HCT116 (cell line): ENCODE measurements at regions not wholly inside any gene's neighbourhood (a gene's known extent, or its start where the extent isn't known, plus 50 kb on each side); places are given as distances from the start of the nearest gene placed in this dataset.

ENCODE experiments used
- ATAC-seq: fragments of 200-7000 bp; cut with Tn5 transposase; 2 replicates; pipeline ENCODE4 v1.9.1; 2020; ENCODE audit warnings: mild to moderate bottlenecking, moderate library complexity
- BruUV-seq: library from RNA; stranded (reverse); fragments of 400-500 nt; replicated peaks from 2 replicates; lab custom pipeline; 2021; lab: Mats Ljungman, UMichigan
- CTCF ChIA-PET: fragments of 300-600 bp; sonication (Branson Sonifier 250); formaldehyde crosslinking; loops from one replicate; lab custom pipeline; 2021; ENCODE audit warnings: antibody characterized with exemption; lab: Charles Lee
- POLR2A ChIA-PET: fragments of 300-600, 350-600 bp; sonication (Branson Sonifier 250); formaldehyde crosslinking; loops from one replicate; lab custom pipeline; 2021; ENCODE audit warnings: antibody characterized with exemption; lab: Charles Lee
- RAD21 ChIA-PET, 2 experiments: fragments of 300-600 bp; sonication (Branson Sonifier 250); formaldehyde crosslinking; loops; one replicate each; lab custom pipeline; 2023; ENCODE audit warnings: low total read pairs in 2 of 2; ENCODE audit not compliant: uncharacterized antibody in 2 of 2, unreplicated experiment in 2 of 2, low non-redundant PET in 1 of 2; lab: Charles Lee
- DNase-seq: peaks from one replicate; pipeline ENCODE4 v3.0.0-alpha.2; 2010; ENCODE audit warnings: low read depth, low spot score
- H2AFZ ChIP-seq: fragments of 200-600 bp; shearing (Covaris generic), sonication (generic); 2 replicates; pipeline ENCODE4 v1.6.1; 2017; ENCODE audit warnings: low read depth, mixed run types, mixed read lengths, antibody characterized with exemption, low read length; ENCODE audit not compliant: poor library complexity, severe bottlenecking
- H3K27ac ChIP-seq: 2 replicates; pipeline ENCODE4 v1.5.1; 2012; ENCODE audit warnings: low read depth, low read length
- H3K27me3 ChIP-seq: fragments of 200-600 bp; sonication (generic); 2 replicates; pipeline ENCODE4 v1.6.1; 2016; ENCODE audit warnings: mixed run types, low read length, mixed read lengths; ENCODE audit not compliant: insufficient read depth
- H3K36me3 ChIP-seq, 2 experiments: fragments of 200-500 bp in 1 of 2; fragments of 200-600 bp in 1 of 2; sonication (Bioruptor generic) in 1 of 2; sonication (generic) in 1 of 2; 2 replicates each; pipeline versions ENCODE4 v1.5.1 to v1.6.1; 2014 to 2016; ENCODE audit warnings: low read length in 2 of 2, inconsistent platforms in 1 of 2, mixed read lengths in 1 of 2, mixed run types in 1 of 2; ENCODE audit not compliant: insufficient read depth in 2 of 2, control insufficient read depth in 1 of 2
- H3K4me1 ChIP-seq, 2 experiments: fragments of 200-600 bp in 1 of 2; sonication (generic) in 1 of 2; 2 replicates each; pipeline versions ENCODE4 v1.5.1 to v1.6.1; 2012 to 2017; ENCODE audit warnings: low read length in 2 of 2, inconsistent platforms in 1 of 2, mild to moderate bottlenecking in 1 of 2, mixed read lengths in 1 of 2, mixed run types in 1 of 2, moderate library complexity in 1 of 2; ENCODE audit not compliant: insufficient read depth in 2 of 2, control insufficient read depth in 1 of 2
- H3K4me2 ChIP-seq: fragments of 200-600 bp; sonication (generic); 2 replicates; pipeline ENCODE4 v1.6.1; 2017; ENCODE audit warnings: mixed run types, low read length, mixed read lengths
- H3K4me3 ChIP-seq, 2 experiments: fragments of 200-600 bp in 1 of 2; sonication (generic) in 1 of 2; replicated peaks in 1 of 2; 2 replicates each; pipeline ENCODE4 v1.5.1; 2011 to 2016; ENCODE audit warnings: low read length in 2 of 2, control low read depth in 1 of 2, low read depth in 1 of 2, mild to moderate bottlenecking in 1 of 2, mixed read lengths in 1 of 2, mixed run types in 1 of 2
- H3K79me2 ChIP-seq: fragments of 200-600 bp; sonication (generic); 2 replicates; pipeline ENCODE4 v1.6.1; 2017; ENCODE audit warnings: mild to moderate bottlenecking, mixed run types, low read length, moderate library complexity, mixed read lengths; ENCODE audit not compliant: insufficient read depth
- H3K9ac ChIP-seq: fragments of 200-600 bp; sonication (generic); 2 replicates; pipeline ENCODE4 v1.6.1; 2016; ENCODE audit warnings: low read length, mixed read lengths
- H3K9me2 ChIP-seq: fragments of 200-600 bp; sonication (generic), shearing (Covaris generic); 2 replicates; pipeline ENCODE4 v1.6.1; 2017; ENCODE audit warnings: mixed run types, mild to moderate bottlenecking, moderate library complexity; ENCODE audit not compliant: insufficient read depth
- H3K9me3 ChIP-seq, 2 experiments: fragments of 200-500 bp in 1 of 2; fragments of 200-600 bp in 1 of 2; sonication (Bioruptor generic) in 1 of 2; sonication (generic) in 1 of 2; 2 replicates each; pipeline ENCODE4 v1.6.1; 2014 to 2017; ENCODE audit warnings: low read length in 2 of 2, mixed read lengths in 2 of 2, inconsistent platforms in 1 of 2, low read depth in 1 of 2, mild to moderate bottlenecking in 1 of 2, mixed run types in 1 of 2, moderate library complexity in 1 of 2; ENCODE audit not compliant: control insufficient read depth in 1 of 2, insufficient read depth in 1 of 2
- H4K20me1 ChIP-seq: fragments of 200-600 bp; sonication (generic), shearing (Covaris generic); 2 replicates; pipeline ENCODE4 v1.6.1; 2017; ENCODE audit warnings: mixed run types, mild to moderate bottlenecking, moderate library complexity; ENCODE audit not compliant: insufficient read depth
- ATF3 ChIP-seq: IDR thresholded peaks from 2 replicates; pipeline ENCODE4 v1.6.1; 2012
- CBX3 ChIP-seq: IDR thresholded peaks from 2 replicates; pipeline ENCODE4 v1.6.1; 2012; ENCODE audit warnings: low read depth
- CEBPB ChIP-seq: IDR thresholded peaks from 2 replicates; pipeline ENCODE4 v1.6.1; 2012; ENCODE audit warnings: low read depth
- ELF1 ChIP-seq: IDR thresholded peaks from 2 replicates; pipeline ENCODE4 v1.6.1; 2012; ENCODE audit warnings: low read depth, borderline replicate concordance
- FOSL1 ChIP-seq: IDR thresholded peaks from 2 replicates; pipeline ENCODE4 v1.6.1; 2012; ENCODE audit warnings: low read depth
- JUND ChIP-seq: IDR thresholded peaks from 2 replicates; pipeline ENCODE4 v1.6.1; 2012
- POLR2AphosphoS5 ChIP-seq: IDR thresholded peaks from 2 replicates; pipeline ENCODE4 v1.6.1; 2011; ENCODE audit warnings: mild to moderate bottlenecking, low read depth, low read length, moderate library complexity
- RAD21 ChIP-seq: IDR thresholded peaks from 2 replicates; pipeline ENCODE4 v1.6.1; 2012; ENCODE audit warnings: low read depth, mild to moderate bottlenecking
- SIN3A ChIP-seq: IDR thresholded peaks from 2 replicates; pipeline ENCODE4 v1.6.1; 2012; ENCODE audit warnings: low read depth
- SP1 ChIP-seq: IDR thresholded peaks from 2 replicates; pipeline ENCODE4 v1.6.1; 2012; ENCODE audit warnings: low read depth
- SRF ChIP-seq: IDR thresholded peaks from 2 replicates; pipeline ENCODE4 v1.6.1; 2012; ENCODE audit warnings: low read depth
- TCF7L2 ChIP-seq: IDR thresholded peaks from 2 replicates; pipeline ENCODE4 v1.7.0; 2011; ENCODE audit warnings: borderline replicate concordance, inconsistent platforms; ENCODE audit not compliant: insufficient read depth, insufficient read length; ENCODE audit errors: extremely low read depth
- ZBTB33 ChIP-seq: IDR thresholded peaks from 2 replicates; pipeline ENCODE4 v1.6.1; 2011; ENCODE audit warnings: mild to moderate bottlenecking, low read length, moderate library complexity; ENCODE audit not compliant: insufficient replicate concordance; ENCODE audit errors: extremely low read depth
- ZFX ChIP-seq: fragments of 450-650 bp; IDR thresholded peaks from 2 replicates; pipeline ENCODE4 v1.6.1; 2017
- ZNF274 ChIP-seq: fragments of 200-500 bp; sonication (Bioruptor generic); IDR thresholded peaks from 2 replicates; pipeline ENCODE4 v1.6.1; 2014; ENCODE audit warnings: mild to moderate bottlenecking, low read depth, low read length, inconsistent platforms
- intact Hi-C: fragments of 100-400 bp; cut with micrococcal nuclease; formaldehyde crosslinking; loops from 2 replicates; pipeline ENCODE4 v1.10.0; 2022

GRCh38 chr3:51620543-51620942 is 50.5 kb upstream of the TEX264 start:
- Histone ChIP-seq H3K4me3 (no peak overlapping the region), H3K27ac (no peak overlapping the region), H3K9me3 (no peaks in the 10 kb centered on the region), H3K27me3 (no peaks in the 10 kb centered on the region), H3K36me3 (no peaks in the 10 kb centered on the region), H3K9me2 (no peaks in the 10 kb centered on the region), H3K4me2 (no peak overlapping the region), H3K4me1 (no peaks in the 10 kb centered on the region; a peak in 1 of 4 replicates), H3K9ac (no peak overlapping the region), H4K20me1 (no peaks in the 10 kb centered on the region; the same call in none of the 2 replicates), H3K79me2 (peaks cover 40% of the 10 kb centered on the region), H2AFZ (no peak overlapping the region)
- BruUV-seq, result no TSS peak
- POLR2A ChIA-PET, result no interaction called here
- no peak for DNase-seq
- RAD21 ChIA-PET, result no interaction called here
- ATAC-seq, result no peak
- TF ChIP-seq SIN3A (no peak), ZFX (no peak), SRF (no peak), POLR2AphosphoS5 (no peak), TCF7L2 (no peak), ELF1 (no peak), ZNF274 (no peak), CBX3 (no peak), CEBPB (no peak), FOSL1 (no peak), JUND (no peak)
- CTCF ChIA-PET, result no interaction called here
- intact Hi-C loops, result no loop called here

- H3K4me1 ChIP-seq, result no peaks in the 10 kb centered on the region; a peak in 1 of 4 replicates
- H3K4me2 ChIP-seq, result no peak overlapping the region
- no peak for DNase-seq
- no peaks in the 10 kb centered on the region for H3K36me3 ChIP-seq
- ChIA-PET POLR2A (no interaction called here), CTCF (no interaction called here), RAD21 (no interaction called here)
- no peak overlapping the region for H3K27ac ChIP-seq
- ATAC-seq, result no peak
- no peaks in the 10 kb centered on the region for H3K9me3 ChIP-seq
- H2AFZ ChIP-seq, result no peak overlapping the region
- no peaks in the 10 kb centered on the region; the same call in 1 of the 2 replicates for H4K20me1 ChIP-seq
- no peak overlapping the region for H3K4me3 ChIP-seq
- H3K27me3 ChIP-seq, result no peaks in the 10 kb centered on the region
- H3K79me2 ChIP-seq, result peaks cover 37% of the 10 kb centered on the region
- intact Hi-C loops, result no loop called here
- BruUV-seq, result no TSS peak
- no peaks in the 10 kb centered on the region for H3K9me2 ChIP-seq
- H3K9ac ChIP-seq, result no peak overlapping the region
- TF ChIP-seq SP1 (no peak), ATF3 (no peak), SIN3A (no peak), POLR2AphosphoS5 (no peak), CEBPB (no peak), ZBTB33 (no peak), RAD21 (no peak)
Measured at GRCh38 chr3:51621091-51621892, 49.8 kb upstream of the TEX264 start.
